ENCODE measurements at regions not wholly inside any gene's neighbourhood (a gene's known extent, or its start where the extent isn't known, plus 50 kb on each side); places are given as distances from the start of the nearest gene placed in this dataset.
A peak's percentile ranks its signal among the peaks of the same experiment; 100 is the strongest.

DNA sequence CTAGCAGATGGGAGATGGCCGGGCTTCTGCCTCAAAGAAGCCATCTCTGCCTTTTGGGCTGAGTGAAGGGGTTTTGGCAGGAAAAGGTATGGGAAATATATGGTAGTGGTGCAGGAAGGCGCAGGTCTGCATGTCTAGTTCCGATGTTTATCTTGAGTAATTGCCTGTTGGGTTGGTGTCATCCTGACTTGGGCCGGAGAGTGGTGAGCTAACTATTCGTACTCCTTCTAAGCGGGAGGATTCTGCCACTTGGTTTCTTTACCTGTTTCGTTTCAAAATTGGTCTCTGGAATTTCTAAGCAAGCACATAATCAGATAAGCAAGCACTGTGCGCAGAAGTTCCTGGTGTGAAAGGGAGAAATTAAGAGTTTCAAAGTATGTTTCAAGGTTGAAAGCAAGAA is 229.6 kb downstream of the SAMD5 start:
- no peaks in the 10 kb centered on the region for H3K27me3 ChIP-seq
- DNase-seq (ENCODE audit: low read depth in 1 of 2, low spot score in 1 of 2): no peak
- no peak overlapping the region for H3K27ac ChIP-seq
- no peaks in the 10 kb centered on the region for H3K36me3 ChIP-seq
- no peaks in the 10 kb centered on the region for H3K4me1 ChIP-seq (ENCODE audit: low read depth)
- H3K4me3 ChIP-seq: no peak overlapping the region
- TF ChIP-seq, protein P1, sequence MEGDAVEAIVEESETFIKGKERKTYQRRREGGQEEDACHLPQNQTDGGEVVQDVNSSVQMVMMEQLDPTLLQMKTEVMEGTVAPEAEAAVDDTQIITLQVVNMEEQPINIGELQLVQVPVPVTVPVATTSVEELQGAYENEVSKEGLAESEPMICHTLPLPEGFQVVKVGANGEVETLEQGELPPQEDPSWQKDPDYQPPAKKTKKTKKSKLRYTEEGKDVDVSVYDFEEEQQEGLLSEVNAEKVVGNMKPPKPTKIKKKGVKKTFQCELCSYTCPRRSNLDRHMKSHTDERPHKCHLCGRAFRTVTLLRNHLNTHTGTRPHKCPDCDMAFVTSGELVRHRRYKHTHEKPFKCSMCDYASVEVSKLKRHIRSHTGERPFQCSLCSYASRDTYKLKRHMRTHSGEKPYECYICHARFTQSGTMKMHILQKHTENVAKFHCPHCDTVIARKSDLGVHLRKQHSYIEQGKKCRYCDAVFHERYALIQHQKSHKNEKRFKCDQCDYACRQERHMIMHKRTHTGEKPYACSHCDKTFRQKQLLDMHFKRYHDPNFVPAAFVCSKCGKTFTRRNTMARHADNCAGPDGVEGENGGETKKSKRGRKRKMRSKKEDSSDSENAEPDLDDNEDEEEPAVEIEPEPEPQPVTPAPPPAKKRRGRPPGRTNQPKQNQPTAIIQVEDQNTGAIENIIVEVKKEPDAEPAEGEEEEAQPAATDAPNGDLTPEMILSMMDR (IDR thresholded peaks at IDR 0.05; ENCODE audit: low read depth, low read length): no peak
- H3K9me3 ChIP-seq (ENCODE audit: low read depth): no peaks in the 10 kb centered on the region

DNA sequence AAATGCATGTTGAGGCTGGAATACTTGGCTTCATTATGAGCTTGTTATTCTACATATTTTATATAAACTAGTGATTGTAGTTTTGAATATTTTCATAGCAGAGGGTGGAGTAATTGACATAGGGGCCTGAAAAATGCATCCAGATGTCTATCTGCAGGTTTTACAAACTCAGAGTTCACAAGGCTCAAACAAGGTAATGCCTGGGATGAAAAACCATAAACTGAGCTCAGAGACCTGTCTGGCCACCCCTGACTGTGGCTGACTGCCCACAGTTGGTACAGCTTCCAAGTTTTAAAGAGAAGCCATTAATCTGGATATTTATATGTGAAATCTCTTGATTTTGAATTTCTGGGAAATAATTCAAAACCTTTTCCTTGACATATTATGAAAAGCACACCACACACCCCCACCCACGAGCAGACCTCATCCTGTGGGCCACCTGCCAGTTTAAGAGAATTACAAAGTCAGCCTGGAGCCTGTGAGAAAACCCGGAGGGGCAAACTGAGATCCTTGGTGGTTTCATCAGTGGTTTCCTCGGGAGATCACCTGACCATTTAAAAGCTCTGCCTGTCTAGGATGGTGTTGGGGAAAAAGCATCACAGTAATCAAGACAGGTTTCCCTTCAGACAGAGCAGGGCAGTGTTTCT is 230.1 kb downstream of the SAMD5 start:
- H3K4me1 ChIP-seq (ENCODE audit: low read depth): no peaks in the 10 kb centered on the region
- no peak overlapping the region for H3K27ac ChIP-seq
- H3K27me3 ChIP-seq: no peaks in the 10 kb centered on the region
- TF ChIP-seq, protein P1 (IDR thresholded peaks at IDR 0.05; ENCODE audit: low read depth, low read length): no peak
- DNase-seq (ENCODE audit: low read depth in 1 of 2, low spot score in 1 of 2): peak in 1 of 2 donors; percentile 25
- no peaks in the 10 kb centered on the region for H3K9me3 ChIP-seq (ENCODE audit: low read depth)
- H3K36me3 ChIP-seq: no peaks in the 10 kb centered on the region
- no peak overlapping the region for H3K4me3 ChIP-seq

DNA sequence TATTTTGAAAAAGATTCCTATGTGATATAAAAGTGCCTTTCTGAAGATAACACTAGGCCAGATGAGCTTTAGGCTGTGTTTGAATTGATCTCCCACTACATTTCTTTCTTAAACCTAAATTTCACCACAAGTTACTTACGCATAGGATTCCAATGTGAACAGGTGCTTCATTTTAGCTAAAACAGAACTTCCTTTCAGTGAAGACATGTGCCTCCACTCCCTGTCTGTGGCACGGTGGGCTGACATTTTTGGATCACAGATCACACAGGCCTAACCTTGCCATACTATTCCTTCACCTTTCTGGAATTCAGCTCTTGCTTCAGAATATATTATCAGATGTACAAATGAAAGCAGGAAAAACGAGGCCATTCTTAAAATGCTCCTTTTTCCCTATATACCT is 231.8 kb downstream of the SAMD5 start:
- DNase-seq (ENCODE audit: low read depth in 1 of 2, low spot score in 1 of 2): no peak
- no peaks in the 10 kb centered on the region for H3K9me3 ChIP-seq (ENCODE audit: low read depth)
- no peak overlapping the region for H3K27ac ChIP-seq
- TF ChIP-seq, protein P1 (IDR thresholded peaks at IDR 0.05; ENCODE audit: low read depth, low read length): no peak
- H3K4me3 ChIP-seq: no peak overlapping the region
- H3K36me3 ChIP-seq: no peaks in the 10 kb centered on the region
- no peaks in the 10 kb centered on the region for H3K27me3 ChIP-seq
- H3K4me1 ChIP-seq (ENCODE audit: low read depth): no peaks in the 10 kb centered on the region

DNA sequence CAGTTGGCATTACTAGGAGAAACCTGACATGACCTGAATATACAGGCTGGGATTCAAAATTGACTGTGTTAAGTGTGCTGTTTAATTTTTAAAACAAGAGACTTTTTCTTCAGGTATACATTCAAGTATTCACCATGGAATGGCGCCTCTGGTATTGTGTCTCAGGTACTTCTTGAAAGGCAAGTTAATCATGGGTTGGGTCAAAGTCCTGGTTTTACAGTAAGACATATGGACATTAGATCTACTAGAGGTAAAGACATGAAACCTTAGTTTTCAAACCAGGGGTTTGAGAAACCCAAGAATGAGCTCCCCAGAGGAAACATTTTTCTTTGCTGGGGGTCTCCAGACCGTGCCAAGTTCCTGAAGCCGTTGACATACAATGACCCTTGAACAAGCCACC is 232.4 kb downstream of the SAMD5 start:
- H3K27me3 ChIP-seq: no peaks in the 10 kb centered on the region
- TF ChIP-seq, protein P1 (IDR thresholded peaks at IDR 0.05; ENCODE audit: low read depth, low read length): no peak
- no peaks in the 10 kb centered on the region for H3K36me3 ChIP-seq
- no peak overlapping the region for H3K27ac ChIP-seq
- no peak for DNase-seq (ENCODE audit: low read depth in 1 of 2, low spot score in 1 of 2)
- no peaks in the 10 kb centered on the region for H3K9me3 ChIP-seq (ENCODE audit: low read depth)
- H3K4me3 ChIP-seq: no peak overlapping the region
- H3K4me1 ChIP-seq (ENCODE audit: low read depth): no peaks in the 10 kb centered on the region

DNA sequence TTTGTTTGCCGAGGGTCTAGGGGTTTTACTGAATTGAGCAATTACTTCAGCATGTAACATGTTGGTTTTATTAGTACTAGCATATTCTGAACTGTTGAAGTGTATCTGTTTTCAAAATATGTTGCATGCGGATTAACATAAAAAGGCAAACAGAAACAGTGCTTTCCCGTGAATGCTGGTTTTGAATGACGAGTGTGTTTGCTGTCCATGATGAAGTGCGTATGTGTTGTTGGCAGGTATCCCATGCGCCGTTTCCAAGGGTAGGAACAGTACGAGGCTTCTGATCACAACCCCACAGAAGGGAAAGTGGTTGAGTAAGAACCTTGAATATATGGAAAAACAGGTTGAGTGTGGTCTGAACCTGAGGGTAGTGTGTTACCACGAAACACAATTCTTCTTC is 232.9 kb downstream of the SAMD5 start:
- peak in 1 of 2 donors; percentile 38 for DNase-seq (ENCODE audit: low read depth in 1 of 2, low spot score in 1 of 2)
- Histone ChIP-seq H3K27me3 (no peaks in the 10 kb centered on the region), H3K4me3 (no peak overlapping the region), H3K27ac (no peak overlapping the region), H3K4me1 (ENCODE audit: low read depth) (no peaks in the 10 kb centered on the region), H3K9me3 (ENCODE audit: low read depth) (no peaks in the 10 kb centered on the region), H3K36me3 (no peaks in the 10 kb centered on the region)
- TF ChIP-seq, protein P1 (IDR thresholded peaks at IDR 0.05; ENCODE audit: low read depth, low read length): no peak

Measured in cardiac muscle cell (in vitro differentiated cells and primary cell).